Esophagus muscularis mucosa (tissue), 4 donors: ENCODE measurements at regions not wholly inside any gene's neighbourhood (a gene's known extent, or its start where the extent isn't known, plus 50 kb on each side); places are given as distances from the start of the nearest gene placed in this dataset.

Experiments
- DNase-seq: peaks from one replicate; pipeline ENCODE4 v3.0.0-alpha.2; 2017; ENCODE audit errors: extremely low spot score
- H3K27ac ChIP-seq, 4 donors: fragments of 200-600 bp; sonication (generic); replicated peaks in 1 of 4; 1 replicate in 3 of 4; 2 replicates in 1 of 4; pipeline ENCODE4 v1.5.1; 2016 to 2019; ENCODE audit warnings: mild to moderate bottlenecking in 1 of 4
- H3K27me3 ChIP-seq, 4 donors: fragments of 200-600 bp; sonication (generic); one replicate each; pipeline versions ENCODE4 v1.5.1 to v1.6.0; 2016 to 2019
- H3K36me3 ChIP-seq, 4 donors: fragments of 200-600 bp; sonication (generic); one replicate each; pipeline ENCODE4 v1.5.1; 2016 to 2019
- H3K4me1 ChIP-seq, 4 donors: fragments of 200-600 bp; sonication (generic); one replicate each; pipeline ENCODE4 v1.5.1; 2016 to 2019
- H3K4me3 ChIP-seq, 4 donors: fragments of 200-600 bp; sonication (generic); 1 replicate in 2 of 4; 2 replicates in 2 of 4; pipeline ENCODE4 v1.5.1; 2016 to 2019; ENCODE audit warnings: mild to moderate bottlenecking in 4 of 4, moderate library complexity in 1 of 4
- H3K9me3 ChIP-seq, 4 donors: fragments of 200-600 bp; sonication (generic); 1 replicate in 3 of 4; 2 replicates in 1 of 4; pipeline ENCODE4 v1.5.1; 2016 to 2019
- CTCF ChIP-seq, 3 experiments: fragments of 200-600 bp in 2 of 3; fragments of 450-650 bp in 1 of 3; sonication (generic) in 2 of 3; IDR thresholded peaks; one replicate each; pipeline ENCODE4 v1.5.1; 2017 to 2019; ENCODE audit warnings: antibody characterized with exemption in 3 of 3, mild to moderate bottlenecking in 2 of 3, moderate library complexity in 1 of 3
- EP300 ChIP-seq: sonication (generic); formaldehyde crosslinking; IDR thresholded peaks from one replicate; pipeline ENCODE4 v1.6.1; 2017; ENCODE audit warnings: antibody characterized with exemption
- POLR2A ChIP-seq: fragments of 450-650 bp; IDR thresholded peaks from one replicate; pipeline ENCODE4 v1.6.1; 2017; ENCODE audit warnings: antibody characterized with exemption, moderate library complexity, mild to moderate bottlenecking, low read depth
- POLR2AphosphoS5 ChIP-seq, 2 donors: sonication (generic); formaldehyde crosslinking; IDR thresholded peaks; one replicate each; pipeline ENCODE4 v1.6.1; 2017; ENCODE audit warnings: antibody characterized with exemption in 2 of 2
- WGBS: methylation state at CpG from one replicate; pipeline ENCODE4 v1.1.5; 2018; 5-methylcytosine and 5-hydroxymethylcytosine counted together
- intact Hi-C: fragments of 100-400 bp; cut with DNase I; formaldehyde crosslinking; loops from one replicate; pipeline ENCODE4 v1.15.1; 2023

- H3K27ac ChIP-seq, result no peak overlapping the region
- H3K9me3 ChIP-seq, result peaks cover 0 to 4% (median 0%) of the 10 kb centered on the region in 4 donors
- no peaks in the 10 kb centered on the region for H3K27me3 ChIP-seq
- WGBS, result 77% methylated on average over 7 of the region's 7 CpGs
- H3K4me3 ChIP-seq, result no peak overlapping the region
- peak; percentile 86 for DNase-seq
- intact Hi-C loops, result no loop called here
- H3K4me1 ChIP-seq, result peaks cover 0 to 10% (median 6%) of the 10 kb centered on the region in 4 donors
- no peaks in the 10 kb centered on the region for H3K36me3 ChIP-seq
- TF ChIP-seq CTCF (IDR thresholded peaks at IDR 0.05) (no peak), EP300 (no peak), POLR2AphosphoS5 (IDR thresholded peaks at IDR 0.05) (no peak), POLR2A (no peak)
These were observed 269.0 kb downstream of the TFCP2L1 start for GRCh38 chr2:121015971-121016485.

GRCh38 chr2:121017396-121017795 lies 267.6 kb downstream of the TFCP2L1 start:
- no peaks in the 10 kb centered on the region for H3K36me3 ChIP-seq
- 59% methylated on average over 7 of the region's 7 CpGs for WGBS
- peak; percentile 72 for DNase-seq
- H3K4me1 ChIP-seq, result peaks cover 0 to 10% (median 6%) of the 10 kb centered on the region in 4 donors
- intact Hi-C loops, result no loop called here
- no peak overlapping the region for H3K4me3 ChIP-seq
- no peak for TF ChIP-seq EP300
- no peaks in the 10 kb centered on the region for H3K9me3 ChIP-seq
- H3K27me3 ChIP-seq, result no peaks in the 10 kb centered on the region
- H3K27ac ChIP-seq, result no peak overlapping the region

GRCh38 chr2:121018136-121019061 lies 266.6 kb downstream of the TFCP2L1 start:
- peak; percentile 84 for DNase-seq
- intact Hi-C loops, result no loop called here
- Histone ChIP-seq H3K4me1 (peaks cover 0 to 10% (median 6%) of the 10 kb centered on the region in 4 donors), H3K27me3 (no peaks in the 10 kb centered on the region), H3K4me3 (peak overlapping the region; percentile 16 to 32 (median 22)), H3K9me3 (no peaks in the 10 kb centered on the region), H3K27ac (no peak overlapping the region), H3K36me3 (no peaks in the 10 kb centered on the region)
- TF ChIP-seq POLR2AphosphoS5 (IDR thresholded peaks at IDR 0.05) (no peak), CTCF (IDR thresholded peaks at IDR 0.05) (no peak), EP300 (no peak), POLR2A (no peak)
- 63% methylated on average over 40 of the region's 45 CpGs for WGBS

- Histone ChIP-seq H3K27me3 (no peaks in the 10 kb centered on the region), H3K27ac (no peak overlapping the region), H3K4me1 (peaks cover 0 to 10% (median 6%) of the 10 kb centered on the region in 4 donors), H3K9me3 (no peaks in the 10 kb centered on the region), H3K36me3 (no peaks in the 10 kb centered on the region), H3K4me3 (peak overlapping the region; percentile 16 to 32 (median 22))
- intact Hi-C loops, result no loop called here
- 83% methylated on average over 3 of the region's 12 CpGs for WGBS
- peak; percentile 77 for DNase-seq
- no peak for TF ChIP-seq POLR2AphosphoS5 (IDR thresholded peaks at IDR 0.05)
- TF ChIP-seq CTCF (IDR thresholded peaks at IDR 0.05), result no peak
- TF ChIP-seq EP300, result no peak
- TF ChIP-seq POLR2A, result no peak
These were observed 265.9 kb downstream of the TFCP2L1 start for GRCh38 chr2:121019071-121019470.

GRCh38 chr2:121019756-121020155 lies 265.2 kb downstream of the TFCP2L1 start:
- no peak overlapping the region for H3K4me3 ChIP-seq
- no peaks in the 10 kb centered on the region for H3K27me3 ChIP-seq
- peaks cover 0 to 10% (median 6%) of the 10 kb centered on the region in 4 donors for H3K4me1 ChIP-seq
- peak; percentile 87 for DNase-seq
- no peak overlapping the region for H3K27ac ChIP-seq
- H3K36me3 ChIP-seq, result no peaks in the 10 kb centered on the region
- WGBS, result 89% methylated on average over 7 of the region's 7 CpGs
- TF ChIP-seq POLR2AphosphoS5 (IDR thresholded peaks at IDR 0.05), result no peak
- no peak for TF ChIP-seq POLR2A
- no peak for TF ChIP-seq CTCF (IDR thresholded peaks at IDR 0.05)
- TF ChIP-seq EP300, result no peak
- no peaks in the 10 kb centered on the region for H3K9me3 ChIP-seq
- intact Hi-C loops, result no loop called here
